Panc1 (cell line): ENCODE measurements at regions not wholly inside any gene's neighbourhood (a gene's known extent, or its start where the extent isn't known, plus 50 kb on each side); places are given as distances from the start of the nearest gene placed in this dataset.

Experiments used
- ATAC-seq: fragments of 200-7000 bp; cut with Tn5 transposase; 2 replicates; pipeline ENCODE4 v1.9.1; 2020; ENCODE audit warnings: mild to moderate bottlenecking, moderate library complexity
- BruUV-seq: library from RNA; stranded (reverse); fragments of 400-500 nt; replicated peaks from 2 replicates; lab custom pipeline; 2021; lab: Mats Ljungman, UMichigan
- CTCF ChIA-PET: fragments of 300-600 bp; sonication (Branson Sonifier 250); formaldehyde crosslinking; loops from one replicate; lab custom pipeline; 2022; ENCODE audit warnings: antibody characterized with exemption; lab: Charles Lee
- POLR2A ChIA-PET: fragments of 300-600 bp; sonication (Branson Sonifier 250); formaldehyde crosslinking; loops from one replicate; lab custom pipeline; 2022; ENCODE audit warnings: antibody characterized with exemption; lab: Charles Lee
- DNase-seq: peaks from one replicate; pipeline ENCODE4 v3.0.0-alpha.2; 2010; ENCODE audit warnings: low read depth, low spot score
- H3K27ac ChIP-seq: 2 replicates; pipeline ENCODE4 v1.5.1; 2011; ENCODE audit warnings: mild to moderate bottlenecking, low read length, inconsistent platforms
- H3K27me3 ChIP-seq: fragments of 200-500 bp; sonication (Bioruptor generic); 2 replicates; pipeline ENCODE4 v1.6.0; 2014; ENCODE audit warnings: low read length, inconsistent platforms; ENCODE audit not compliant: control insufficient read depth, insufficient read depth
- H3K36me3 ChIP-seq: fragments of 200-500 bp; sonication (Bioruptor generic); 2 replicates; pipeline ENCODE4 v1.5.1; 2014; ENCODE audit warnings: inconsistent platforms, mild to moderate bottlenecking, low read length, moderate library complexity; ENCODE audit not compliant: control insufficient read depth, insufficient read depth
- H3K4me1 ChIP-seq: 2 replicates; pipeline ENCODE4 v1.5.1; 2011; ENCODE audit warnings: inconsistent platforms, mild to moderate bottlenecking, low read length, moderate library complexity; ENCODE audit not compliant: control insufficient read depth, insufficient read depth
- H3K4me3 ChIP-seq, 2 experiments: 2 replicates each; pipeline ENCODE4 v1.5.1; 2011 to 2012; ENCODE audit warnings: low read depth in 2 of 2, low read length in 2 of 2, mild to moderate bottlenecking in 2 of 2, inconsistent platforms in 1 of 2, moderate library complexity in 1 of 2
- H3K9me3 ChIP-seq: fragments of 200-500 bp; sonication (Bioruptor generic); 2 replicates; pipeline ENCODE4 v1.5.1; 2014; ENCODE audit warnings: low read depth, mild to moderate bottlenecking, inconsistent platforms, low read length, moderate library complexity; ENCODE audit not compliant: control insufficient read depth, insufficient read depth
- POLR2AphosphoS5 ChIP-seq: IDR thresholded peaks from 2 replicates; pipeline ENCODE4 v1.6.1; 2012; ENCODE audit warnings: mild to moderate bottlenecking, low read depth, low read length, moderate library complexity
- SIN3A ChIP-seq: IDR thresholded peaks from 2 replicates; pipeline ENCODE4 v1.6.1; 2012; ENCODE audit warnings: low read depth, mild to moderate bottlenecking, low read length, moderate library complexity, borderline replicate concordance; ENCODE audit not compliant: insufficient read depth
- TCF7L2 ChIP-seq: IDR thresholded peaks from 2 replicates; pipeline ENCODE4 v1.6.1; 2011; ENCODE audit warnings: mild to moderate bottlenecking, low read depth, low read length, inconsistent platforms
- in situ Hi-C: cut with HindIII; loops from 2 replicates; pipeline ENCODE4 v1.10.0; 2016; ENCODE audit warnings: low sequenced_read_pairs, low pct_unique_long_range_greater_than_20kb
- intact Hi-C: fragments of 100-400 bp; cut with micrococcal nuclease; formaldehyde crosslinking; loops from one replicate; pipeline ENCODE4 v1.10.0; 2022; ENCODE audit not compliant: unreplicated experiment
- TF ChIP-seq, protein P1 (sequence below): fragments of 450-650 bp; IDR thresholded peaks from 2 replicates; pipeline ENCODE4 v1.5.1; 2017; ENCODE audit warnings: mild to moderate bottlenecking
- TF ChIP-seq, protein P2 (sequence below), 2 experiments: IDR thresholded peaks; 2 replicates each; pipeline ENCODE4 v1.6.1; 2011 to 2012; ENCODE audit warnings: low read depth in 2 of 2, control low read depth in 1 of 2, low read length in 1 of 2, mild to moderate bottlenecking in 1 of 2, moderate library complexity in 1 of 2; ENCODE audit not compliant: insufficient read depth in 1 of 2

DNA sequence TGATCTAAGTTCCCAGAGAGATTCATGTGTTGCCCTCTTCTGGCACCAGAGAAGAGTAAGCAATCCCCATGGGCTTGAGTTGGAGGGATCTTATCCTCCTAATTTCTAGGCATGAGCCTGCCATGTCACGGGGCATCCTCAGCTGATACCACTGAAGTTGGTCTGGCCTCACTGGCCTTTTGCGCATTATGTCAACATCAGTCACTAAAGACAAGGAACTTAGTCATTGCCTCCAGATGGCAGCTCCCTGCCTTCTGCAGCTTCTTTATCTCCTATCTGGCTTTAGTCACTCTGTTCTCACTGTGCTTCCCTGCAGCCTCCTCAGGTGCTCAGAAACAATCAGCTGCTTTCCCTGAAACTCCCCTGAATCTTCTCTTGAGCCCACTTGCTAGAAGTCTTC, 312.2 kb downstream of the ADGRG6 start:
- intact Hi-C loops (no loop called here), in situ Hi-C loops (no loop called here)
- Histone ChIP-seq H3K27ac (no peak overlapping the region), H3K4me3 (no peak overlapping the region), H3K36me3 (no peaks in the 10 kb centered on the region), H3K27me3 (peaks cover 20% of the 10 kb centered on the region), H3K9me3 (no peaks in the 10 kb centered on the region), H3K4me1 (no peaks in the 10 kb centered on the region)
- BruUV-seq = no TSS peak
- no peak for ATAC-seq
- POLR2A ChIA-PET = no interaction called here
- CTCF ChIA-PET = no interaction called here
- no peak for DNase-seq
- TF ChIP-seq, protein P1, sequence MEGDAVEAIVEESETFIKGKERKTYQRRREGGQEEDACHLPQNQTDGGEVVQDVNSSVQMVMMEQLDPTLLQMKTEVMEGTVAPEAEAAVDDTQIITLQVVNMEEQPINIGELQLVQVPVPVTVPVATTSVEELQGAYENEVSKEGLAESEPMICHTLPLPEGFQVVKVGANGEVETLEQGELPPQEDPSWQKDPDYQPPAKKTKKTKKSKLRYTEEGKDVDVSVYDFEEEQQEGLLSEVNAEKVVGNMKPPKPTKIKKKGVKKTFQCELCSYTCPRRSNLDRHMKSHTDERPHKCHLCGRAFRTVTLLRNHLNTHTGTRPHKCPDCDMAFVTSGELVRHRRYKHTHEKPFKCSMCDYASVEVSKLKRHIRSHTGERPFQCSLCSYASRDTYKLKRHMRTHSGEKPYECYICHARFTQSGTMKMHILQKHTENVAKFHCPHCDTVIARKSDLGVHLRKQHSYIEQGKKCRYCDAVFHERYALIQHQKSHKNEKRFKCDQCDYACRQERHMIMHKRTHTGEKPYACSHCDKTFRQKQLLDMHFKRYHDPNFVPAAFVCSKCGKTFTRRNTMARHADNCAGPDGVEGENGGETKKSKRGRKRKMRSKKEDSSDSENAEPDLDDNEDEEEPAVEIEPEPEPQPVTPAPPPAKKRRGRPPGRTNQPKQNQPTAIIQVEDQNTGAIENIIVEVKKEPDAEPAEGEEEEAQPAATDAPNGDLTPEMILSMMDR = no peak
- TF ChIP-seq, protein P2, sequence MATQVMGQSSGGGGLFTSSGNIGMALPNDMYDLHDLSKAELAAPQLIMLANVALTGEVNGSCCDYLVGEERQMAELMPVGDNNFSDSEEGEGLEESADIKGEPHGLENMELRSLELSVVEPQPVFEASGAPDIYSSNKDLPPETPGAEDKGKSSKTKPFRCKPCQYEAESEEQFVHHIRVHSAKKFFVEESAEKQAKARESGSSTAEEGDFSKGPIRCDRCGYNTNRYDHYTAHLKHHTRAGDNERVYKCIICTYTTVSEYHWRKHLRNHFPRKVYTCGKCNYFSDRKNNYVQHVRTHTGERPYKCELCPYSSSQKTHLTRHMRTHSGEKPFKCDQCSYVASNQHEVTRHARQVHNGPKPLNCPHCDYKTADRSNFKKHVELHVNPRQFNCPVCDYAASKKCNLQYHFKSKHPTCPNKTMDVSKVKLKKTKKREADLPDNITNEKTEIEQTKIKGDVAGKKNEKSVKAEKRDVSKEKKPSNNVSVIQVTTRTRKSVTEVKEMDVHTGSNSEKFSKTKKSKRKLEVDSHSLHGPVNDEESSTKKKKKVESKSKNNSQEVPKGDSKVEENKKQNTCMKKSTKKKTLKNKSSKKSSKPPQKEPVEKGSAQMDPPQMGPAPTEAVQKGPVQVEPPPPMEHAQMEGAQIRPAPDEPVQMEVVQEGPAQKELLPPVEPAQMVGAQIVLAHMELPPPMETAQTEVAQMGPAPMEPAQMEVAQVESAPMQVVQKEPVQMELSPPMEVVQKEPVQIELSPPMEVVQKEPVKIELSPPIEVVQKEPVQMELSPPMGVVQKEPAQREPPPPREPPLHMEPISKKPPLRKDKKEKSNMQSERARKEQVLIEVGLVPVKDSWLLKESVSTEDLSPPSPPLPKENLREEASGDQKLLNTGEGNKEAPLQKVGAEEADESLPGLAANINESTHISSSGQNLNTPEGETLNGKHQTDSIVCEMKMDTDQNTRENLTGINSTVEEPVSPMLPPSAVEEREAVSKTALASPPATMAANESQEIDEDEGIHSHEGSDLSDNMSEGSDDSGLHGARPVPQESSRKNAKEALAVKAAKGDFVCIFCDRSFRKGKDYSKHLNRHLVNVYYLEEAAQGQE (IDR thresholded peaks at IDR 0.05; ENCODE audit: insufficient read depth in 1 of 2, low read depth in 2 of 2, low read length in 1 of 2) = no peak
- TF ChIP-seq TCF7L2 = no peak
- no peak for TF ChIP-seq SIN3A
- no peak for TF ChIP-seq POLR2AphosphoS5

DNA sequence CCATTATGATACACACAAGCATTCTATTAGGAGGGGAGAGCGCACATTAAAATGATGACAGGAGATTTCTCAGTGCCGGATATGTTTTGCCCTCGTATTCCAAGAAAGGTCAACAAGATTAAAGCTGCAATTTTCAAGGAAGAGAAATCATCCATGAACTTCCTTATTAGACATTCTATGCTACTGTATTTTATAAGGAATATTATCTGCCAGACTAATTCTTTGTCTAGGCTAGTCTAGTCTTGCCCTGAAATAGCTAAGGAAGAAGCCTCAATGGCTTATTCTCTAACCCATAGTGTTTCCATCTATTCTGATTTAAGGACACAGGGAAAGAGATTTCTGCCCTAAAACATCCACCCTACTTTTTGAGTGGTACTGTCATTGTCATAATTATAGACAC, 315.4 kb downstream of the ADGRG6 start:
- H3K27me3 ChIP-seq = peaks cover 25% of the 10 kb centered on the region
- ATAC-seq = no peak
- no peaks in the 10 kb centered on the region for H3K4me1 ChIP-seq
- H3K4me3 ChIP-seq = no peak overlapping the region
- ChIA-PET POLR2A (no interaction called here), CTCF (no interaction called here)
- no peaks in the 10 kb centered on the region for H3K36me3 ChIP-seq
- intact Hi-C loops = no loop called here
- no peak for DNase-seq
- in situ Hi-C loops = no loop called here
- H3K9me3 ChIP-seq = no peaks in the 10 kb centered on the region
- BruUV-seq = no TSS peak
- H3K27ac ChIP-seq = no peak overlapping the region
- TF ChIP-seq, protein P1 = no peak
- TF ChIP-seq TCF7L2 (no peak), SIN3A (no peak), POLR2AphosphoS5 (no peak)
- TF ChIP-seq, protein P2 (IDR thresholded peaks at IDR 0.05; ENCODE audit: insufficient read depth in 1 of 2, low read depth in 2 of 2, low read length in 1 of 2) = no peak
